ENCODE measurements at regions not wholly inside any gene's neighbourhood (a gene's known extent, or its start where the extent isn't known, plus 50 kb on each side); places are given as distances from the start of the nearest gene placed in this dataset.

GRCh38 chr15:50820808-50821382, 55.4 kb upstream of the SPPL2A start:
- TF ChIP-seq, protein P1, sequence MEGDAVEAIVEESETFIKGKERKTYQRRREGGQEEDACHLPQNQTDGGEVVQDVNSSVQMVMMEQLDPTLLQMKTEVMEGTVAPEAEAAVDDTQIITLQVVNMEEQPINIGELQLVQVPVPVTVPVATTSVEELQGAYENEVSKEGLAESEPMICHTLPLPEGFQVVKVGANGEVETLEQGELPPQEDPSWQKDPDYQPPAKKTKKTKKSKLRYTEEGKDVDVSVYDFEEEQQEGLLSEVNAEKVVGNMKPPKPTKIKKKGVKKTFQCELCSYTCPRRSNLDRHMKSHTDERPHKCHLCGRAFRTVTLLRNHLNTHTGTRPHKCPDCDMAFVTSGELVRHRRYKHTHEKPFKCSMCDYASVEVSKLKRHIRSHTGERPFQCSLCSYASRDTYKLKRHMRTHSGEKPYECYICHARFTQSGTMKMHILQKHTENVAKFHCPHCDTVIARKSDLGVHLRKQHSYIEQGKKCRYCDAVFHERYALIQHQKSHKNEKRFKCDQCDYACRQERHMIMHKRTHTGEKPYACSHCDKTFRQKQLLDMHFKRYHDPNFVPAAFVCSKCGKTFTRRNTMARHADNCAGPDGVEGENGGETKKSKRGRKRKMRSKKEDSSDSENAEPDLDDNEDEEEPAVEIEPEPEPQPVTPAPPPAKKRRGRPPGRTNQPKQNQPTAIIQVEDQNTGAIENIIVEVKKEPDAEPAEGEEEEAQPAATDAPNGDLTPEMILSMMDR (conservative IDR thresholded peaks at IDR 0.05; ENCODE audit: low read depth, low read length): no peak
- DNase-seq (ENCODE audit: low read depth): no peak

GRCh38 chr15:50819344-50819743, 53.8 kb upstream of the SPPL2A start:
- TF ChIP-seq, protein P1 (conservative IDR thresholded peaks at IDR 0.05; ENCODE audit: low read depth, low read length): no peak
- H3K4me3 ChIP-seq (ENCODE audit: low read depth, low read length): no peak overlapping the region

More at GRCh38 chr15:50820808-50821382, 55.4 kb upstream of the SPPL2A start:
- H3K4me3 ChIP-seq (ENCODE audit: low read depth, low read length): no peak overlapping the region

DNA sequence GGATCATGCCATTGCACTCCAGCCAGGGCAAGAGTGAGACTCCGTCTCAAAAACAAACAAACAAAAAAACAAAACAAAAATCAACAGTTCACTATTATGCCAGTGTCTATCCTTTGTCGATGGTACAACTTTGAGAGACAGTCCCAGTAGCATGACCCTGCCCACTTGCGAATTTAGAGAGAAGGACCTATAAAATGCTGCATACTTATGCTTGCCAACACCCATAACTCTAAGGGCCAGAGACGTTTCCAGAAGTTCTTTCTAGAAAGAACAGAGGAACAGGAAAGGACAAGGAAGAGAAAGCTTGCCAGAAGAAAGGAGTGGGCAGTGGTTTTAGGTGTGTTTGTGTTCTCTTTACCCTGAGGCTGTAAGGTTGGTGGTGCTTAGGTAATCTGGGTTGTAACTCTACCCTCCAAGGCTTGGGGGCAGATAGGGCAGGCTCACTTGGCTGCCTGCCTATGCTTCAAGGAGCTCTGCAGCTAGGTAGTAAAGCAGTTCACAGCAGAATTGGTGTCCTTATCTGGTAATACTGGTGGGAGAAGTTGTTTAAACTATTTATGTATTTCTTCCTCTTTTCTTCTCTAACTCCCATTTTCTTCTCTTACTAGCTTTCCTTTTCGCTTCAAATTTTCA, 50.6 kb upstream of the SPPL2A start:
- no peak overlapping the region for H3K4me3 ChIP-seq (ENCODE audit: low read depth, low read length)
- no peak for DNase-seq (ENCODE audit: low read depth)
- TF ChIP-seq, protein P1 (conservative IDR thresholded peaks at IDR 0.05; ENCODE audit: low read depth, low read length): no peak

More at GRCh38 chr15:50819344-50819743, 53.8 kb upstream of the SPPL2A start:
- no peak for DNase-seq (ENCODE audit: low read depth)
